ENCODE measurements at regions not wholly inside any gene's neighbourhood (a gene's known extent, or its start where the extent isn't known, plus 50 kb on each side); places are given as distances from the start of the nearest gene placed in this dataset.

GRCh38 chr4:36747277-36748129 is 466.1 kb downstream of the DTHD1 start:
- Histone ChIP-seq H3K27me3 (no peaks in the 10 kb centered on the region), H3K27ac (no peak overlapping the region), H3K4me3 (no peak overlapping the region), H3K4me1 (no peaks in the 10 kb centered on the region), H3K36me3 (no peaks in the 10 kb centered on the region), H3K9me3 (no peaks in the 10 kb centered on the region)
- no peak for DNase-seq
- no peak for TF ChIP-seq CTCF (IDR thresholded peaks at IDR 0.05)
- TF ChIP-seq POLR2A (IDR thresholded peaks at IDR 0.05), result no peak

GRCh38 chr4:36753048-36753447 is 471.6 kb downstream of the DTHD1 start:
- no peak for DNase-seq
- no peaks in the 10 kb centered on the region for H3K4me1 ChIP-seq
- TF ChIP-seq POLR2A (IDR thresholded peaks at IDR 0.05) (no peak), CTCF (IDR thresholded peaks at IDR 0.05) (no peak)
- no peaks in the 10 kb centered on the region for H3K36me3 ChIP-seq
- no peak overlapping the region for H3K4me3 ChIP-seq
- no peaks in the 10 kb centered on the region for H3K9me3 ChIP-seq
- no peak overlapping the region for H3K27ac ChIP-seq
- H3K27me3 ChIP-seq, result no peaks in the 10 kb centered on the region

DNA sequence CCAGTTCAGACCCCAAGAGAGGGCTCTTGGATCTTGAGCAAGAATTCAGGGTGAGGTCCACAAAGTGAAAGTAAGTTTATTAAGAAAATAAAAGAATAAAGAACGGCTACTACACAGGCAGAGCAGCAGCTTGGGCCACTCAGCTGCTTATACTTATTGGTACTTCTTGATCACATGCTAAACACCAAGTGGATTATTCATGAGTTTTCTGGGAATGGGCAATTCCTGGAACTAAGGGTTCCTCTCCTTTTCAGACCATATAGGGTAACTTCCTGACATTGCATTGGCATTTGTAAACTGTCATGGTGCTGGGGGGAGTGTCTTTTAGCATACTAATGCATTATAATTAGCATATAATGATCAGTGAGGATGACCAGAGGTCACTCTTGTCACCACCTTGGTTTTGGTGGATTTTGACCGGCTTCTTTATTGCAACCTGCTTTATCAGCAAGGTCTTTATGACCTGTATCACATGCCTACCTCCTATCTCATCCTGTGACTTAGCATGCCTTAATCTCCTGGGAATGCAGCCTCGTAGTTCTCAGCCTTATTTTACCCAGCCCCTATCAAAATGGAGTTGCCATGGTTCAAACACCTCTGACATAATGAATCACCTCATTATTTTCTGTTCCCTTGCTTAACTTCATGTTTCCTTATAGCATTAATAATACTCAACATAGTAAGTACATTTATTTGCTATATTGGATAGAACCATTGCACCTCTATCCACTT is 476.3 kb downstream of the DTHD1 start:
- DNase-seq, result no peak

DNA sequence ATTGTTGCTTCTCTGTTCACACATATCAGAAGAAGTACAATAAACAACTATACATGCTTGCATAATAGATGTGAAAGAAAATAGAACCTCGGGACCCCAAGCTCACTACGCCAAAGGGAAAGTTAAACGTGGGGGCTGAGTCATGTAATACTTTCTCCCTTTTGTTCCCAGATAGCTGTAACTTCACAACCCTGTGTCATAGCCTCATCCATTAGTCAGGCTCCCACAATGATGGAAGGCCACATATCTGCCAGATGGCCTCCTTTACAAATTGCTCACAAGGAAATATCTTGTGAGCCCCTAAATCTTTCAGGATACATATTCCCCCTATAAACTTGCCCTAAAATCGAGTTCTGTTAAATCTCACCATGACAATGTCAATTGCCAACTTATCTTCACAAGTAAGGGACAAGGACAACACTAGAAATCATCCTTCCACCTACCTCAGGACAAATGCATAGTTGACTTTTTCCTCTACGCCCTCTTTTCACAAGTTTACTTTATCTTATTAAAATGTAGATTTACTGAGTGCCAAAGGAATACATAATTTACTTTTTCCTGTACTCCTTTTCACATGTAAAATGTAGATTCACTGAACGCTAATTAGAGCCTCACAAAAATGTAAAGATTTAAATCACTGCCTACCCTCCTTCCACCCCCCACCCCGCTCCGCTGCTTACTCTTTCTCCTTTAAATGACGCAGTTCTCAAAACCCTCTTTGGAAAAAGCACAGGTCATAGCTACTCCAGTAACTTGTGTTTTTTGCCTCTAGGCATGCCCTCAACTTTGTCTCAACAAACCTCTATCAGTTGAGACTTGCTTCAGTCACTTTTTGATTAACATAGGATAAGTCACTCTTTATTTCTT is 477.1 kb downstream of the DTHD1 start:
- no peaks in the 10 kb centered on the region for H3K4me1 ChIP-seq
- no peak overlapping the region for H3K4me3 ChIP-seq

More for the DNA sequence above, 476.3 kb downstream of the DTHD1 start:
- Histone ChIP-seq H3K4me3 (no peak overlapping the region), H3K27me3 (no peaks in the 10 kb centered on the region), H3K27ac (no peak overlapping the region), H3K4me1 (no peaks in the 10 kb centered on the region), H3K9me3 (no peaks in the 10 kb centered on the region), H3K36me3 (no peaks in the 10 kb centered on the region)
- no peak for TF ChIP-seq POLR2A (IDR thresholded peaks at IDR 0.05)
- TF ChIP-seq CTCF (IDR thresholded peaks at IDR 0.05), result no peak

GRCh38 chr4:36761607-36762006 is 480.2 kb downstream of the DTHD1 start:
- Histone ChIP-seq H3K4me3 (no peak overlapping the region), H3K36me3 (no peaks in the 10 kb centered on the region), H3K27ac (no peak overlapping the region), H3K9me3 (no peaks in the 10 kb centered on the region), H3K4me1 (no peaks in the 10 kb centered on the region), H3K27me3 (no peaks in the 10 kb centered on the region)
- DNase-seq, result no peak
- no peak for TF ChIP-seq CTCF (IDR thresholded peaks at IDR 0.05)
- TF ChIP-seq POLR2A (IDR thresholded peaks at IDR 0.05), result no peak

More for the DNA sequence above, 477.1 kb downstream of the DTHD1 start:
- Histone ChIP-seq H3K9me3 (no peaks in the 10 kb centered on the region), H3K27me3 (no peaks in the 10 kb centered on the region), H3K27ac (no peak overlapping the region), H3K36me3 (no peaks in the 10 kb centered on the region)
- DNase-seq, result no peak
- no peak for TF ChIP-seq POLR2A (IDR thresholded peaks at IDR 0.05)
